DOHH2 (cell line): ENCODE measurements at regions not wholly inside any gene's neighbourhood (a gene's known extent, or its start where the extent isn't known, plus 50 kb on each side); places are given as distances from the start of the nearest gene placed in this dataset.
"Not testable (repeated sequence)": the region's sequence is repeated elsewhere in the genome, so short reads cannot be mapped to it uniquely, and the experiment has no call there.

Experiments
- H3F3A ChIP-seq: fragments of 200-600 bp; sonication (generic), shearing (Covaris generic); 2 replicates; pipeline ENCODE4 v1.6.0; 2016; ENCODE audit warnings: antibody characterized with exemption, mild to moderate bottlenecking; ENCODE audit not compliant: control insufficient read depth, insufficient read depth
- H3K27ac ChIP-seq: fragments of 200-600 bp; sonication (generic); 2 replicates; pipeline ENCODE4 v1.5.1; 2014; ENCODE audit warnings: low read depth, mild to moderate bottlenecking, low read length, moderate library complexity
- H3K27me3 ChIP-seq: fragments of 200-600 bp; sonication (generic); 2 replicates; pipeline ENCODE4 v1.6.1; 2014; ENCODE audit warnings: mild to moderate bottlenecking, low read length, mixed read lengths; ENCODE audit not compliant: control insufficient read depth
- H3K36me3 ChIP-seq: fragments of 200-600 bp; sonication (generic); 2 replicates; pipeline ENCODE4 v1.6.1; 2014; ENCODE audit warnings: mild to moderate bottlenecking, low read length, moderate library complexity, mixed read lengths; ENCODE audit not compliant: control insufficient read depth
- H3K4me1 ChIP-seq: fragments of 200-600 bp; sonication (generic); 2 replicates; pipeline ENCODE4 v1.6.1; 2014; ENCODE audit warnings: mild to moderate bottlenecking, low read length, mixed read lengths; ENCODE audit not compliant: control insufficient read depth
- H3K4me2 ChIP-seq: fragments of 200-600 bp; sonication (generic); 2 replicates; pipeline ENCODE4 v1.6.0; 2014; ENCODE audit warnings: mild to moderate bottlenecking, low read length, moderate library complexity
- H3K4me3 ChIP-seq: fragments of 200-600 bp; sonication (generic); 2 replicates; pipeline ENCODE4 v1.5.1; 2014; ENCODE audit warnings: mild to moderate bottlenecking, low read length, mixed read lengths
- H3K79me2 ChIP-seq: fragments of 200-600 bp; sonication (generic); 2 replicates; pipeline ENCODE4 v1.6.1; 2014; ENCODE audit warnings: mild to moderate bottlenecking, low read length, mixed read lengths; ENCODE audit not compliant: control insufficient read depth
- H3K9me2 ChIP-seq: fragments of 200-600 bp; sonication (generic); replicated peaks from 2 replicates; pipeline ENCODE4 v1.6.1; 2014; ENCODE audit warnings: mild to moderate bottlenecking, low read length, mixed read lengths; ENCODE audit not compliant: control insufficient read depth
- H3K9me3 ChIP-seq: fragments of 200-600 bp; sonication (generic); 2 replicates; pipeline ENCODE4 v1.6.1; 2014; ENCODE audit warnings: antibody characterized with exemption, low read length, mixed read lengths; ENCODE audit not compliant: control insufficient read depth, insufficient read depth
- H4K20me1 ChIP-seq: fragments of 200-600 bp; sonication (generic); 2 replicates; pipeline ENCODE4 v1.6.0; 2014; ENCODE audit warnings: low read depth, mild to moderate bottlenecking, antibody characterized with exemption, low read length, moderate library complexity; ENCODE audit not compliant: control insufficient read depth, insufficient read depth

DNA sequence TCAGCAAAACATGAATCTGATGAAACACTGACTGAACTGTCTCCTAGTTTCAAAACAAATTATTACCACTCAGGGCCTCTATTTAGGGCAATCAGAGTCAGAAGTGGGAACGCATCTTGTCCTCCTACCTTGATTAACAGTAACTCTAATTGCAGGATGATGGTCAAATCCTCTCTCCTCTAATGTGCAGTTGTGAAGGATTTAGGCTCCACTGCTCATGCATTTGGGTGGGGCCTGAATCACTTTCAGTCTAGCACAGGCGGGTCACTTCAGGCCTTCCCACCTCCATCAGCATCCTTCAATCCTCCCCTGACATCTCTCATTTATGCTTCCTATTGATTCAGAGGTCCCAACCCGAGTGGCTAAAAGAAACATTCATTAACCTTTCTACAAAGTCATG, 67.5 kb upstream of the AGAP9 start:
- H4K20me1 ChIP-seq, H3K4me3 ChIP-seq, H3K9me3 ChIP-seq, H3K4me1 ChIP-seq, H3K9me2 ChIP-seq, H3K79me2 ChIP-seq, H3K27ac ChIP-seq, H3K27me3 ChIP-seq, H3K4me2 ChIP-seq, H3F3A ChIP-seq, H3K36me3 ChIP-seq: not testable (repeated sequence)

DNA sequence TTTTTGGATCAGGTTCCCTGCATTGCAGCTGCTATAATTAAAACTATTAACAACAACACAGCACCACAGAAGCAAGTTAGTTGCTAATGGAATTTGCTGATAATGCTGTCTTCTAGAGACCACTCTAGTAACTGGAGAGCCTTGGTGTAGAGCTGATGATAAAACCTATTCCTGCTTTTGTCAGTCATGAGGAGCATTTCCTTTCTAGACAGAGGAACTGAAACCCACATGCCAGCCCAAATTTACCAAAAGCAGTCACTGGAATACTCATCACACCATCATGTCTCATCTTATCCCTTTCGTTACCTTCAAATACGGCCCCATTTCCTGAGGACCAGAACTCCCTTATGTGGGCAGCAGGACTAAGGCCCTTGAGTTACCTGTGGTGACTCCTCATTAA, 67.1 kb upstream of the AGAP9 start:
- not testable (repeated sequence) for H4K20me1 ChIP-seq, H3K9me3 ChIP-seq

DNA sequence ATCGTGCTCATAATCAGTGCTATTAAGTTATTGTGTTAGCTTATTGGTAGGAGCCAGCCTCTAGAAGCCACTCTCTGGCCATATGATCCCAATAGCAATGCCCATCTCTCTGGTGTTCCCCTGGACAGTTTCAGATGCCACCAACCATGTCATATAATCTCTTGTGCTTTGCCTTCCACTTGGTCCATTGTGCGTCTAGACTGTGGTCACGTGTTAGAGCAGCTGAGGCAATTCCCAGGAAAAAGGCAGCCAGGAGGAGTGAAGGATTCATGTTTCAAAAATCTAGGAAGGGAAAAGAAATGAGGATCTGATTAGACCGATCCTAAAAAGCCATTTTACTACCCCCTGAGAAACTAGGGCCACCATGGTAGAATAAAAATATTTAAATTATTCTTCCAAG, 58.6 kb upstream of the AGAP9 start:
- not testable (repeated sequence) for H3K36me3 ChIP-seq, H3K27me3 ChIP-seq, H3K4me3 ChIP-seq, H3K79me2 ChIP-seq, H3K9me2 ChIP-seq, H3F3A ChIP-seq, H4K20me1 ChIP-seq, H3K27ac ChIP-seq, H3K9me3 ChIP-seq, H3K4me1 ChIP-seq, H3K4me2 ChIP-seq

More for the DNA sequence above, 67.1 kb upstream of the AGAP9 start:
- not testable (repeated sequence) for H3K27me3 ChIP-seq, H3K36me3 ChIP-seq, H3K4me1 ChIP-seq, H3F3A ChIP-seq, H3K79me2 ChIP-seq, H3K9me2 ChIP-seq, H3K27ac ChIP-seq, H3K4me2 ChIP-seq, H3K4me3 ChIP-seq

DNA sequence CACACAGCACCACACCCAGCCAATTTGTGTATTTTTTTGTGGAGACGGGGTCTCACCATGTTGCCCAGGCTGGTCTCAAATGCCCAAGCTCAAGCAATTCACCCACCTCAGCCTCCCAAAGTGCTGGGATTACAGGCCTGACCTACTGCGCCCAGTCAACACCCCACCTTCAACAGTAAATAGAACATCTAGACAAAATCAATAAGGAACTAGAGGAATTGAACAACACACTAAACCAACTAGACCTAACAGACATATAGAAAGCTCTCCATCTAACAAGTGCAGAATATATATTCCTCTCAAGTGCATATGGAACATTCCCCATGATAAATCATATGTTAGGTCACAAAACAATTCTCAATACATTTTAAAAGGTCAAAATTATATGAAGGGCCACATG, 56.6 kb upstream of the AGAP9 start:
- not testable (repeated sequence) for H4K20me1 ChIP-seq, H3K27ac ChIP-seq, H3K9me3 ChIP-seq, H3F3A ChIP-seq, H3K4me1 ChIP-seq, H3K27me3 ChIP-seq, H3K79me2 ChIP-seq, H3K9me2 ChIP-seq, H3K4me2 ChIP-seq, H3K36me3 ChIP-seq, H3K4me3 ChIP-seq

DNA sequence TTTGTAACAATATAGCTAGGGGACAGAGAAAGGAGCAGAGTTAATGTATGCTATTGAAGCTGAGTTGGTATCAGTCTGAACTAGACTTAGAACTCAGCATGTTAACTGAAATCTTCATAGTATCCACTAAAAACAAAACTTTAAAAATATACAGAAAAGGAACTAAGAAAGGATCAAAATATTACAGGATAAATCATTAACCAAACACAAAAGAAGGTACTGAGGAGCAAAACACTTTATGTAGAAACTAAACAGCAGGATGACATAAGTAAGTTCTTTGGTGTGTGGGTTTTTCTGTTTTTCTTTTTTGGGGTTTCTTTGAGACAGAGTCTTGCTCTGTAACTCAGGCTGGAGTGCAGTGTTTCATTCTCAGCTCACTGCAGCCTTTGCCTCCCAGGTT, 55.1 kb upstream of the AGAP9 start:
- H3K9me2 ChIP-seq, H3K36me3 ChIP-seq, H3K4me1 ChIP-seq, H3K27ac ChIP-seq, H3K79me2 ChIP-seq, H3K4me2 ChIP-seq, H3F3A ChIP-seq, H3K4me3 ChIP-seq, H3K9me3 ChIP-seq, H4K20me1 ChIP-seq, H3K27me3 ChIP-seq: not testable (repeated sequence)
